ENCODE measurements at regions not wholly inside any gene's neighbourhood (a gene's known extent, or its start where the extent isn't known, plus 50 kb on each side); places are given as distances from the start of the nearest gene placed in this dataset.
A peak's percentile ranks its signal among the peaks of the same experiment; 100 is the strongest.

GRCh38 chr7:121582258-121582657 lies 186.2 kb upstream of the FAM3C start:
- intact Hi-C loops (cut with DNase I), result no loop called here
- ATAC-seq (no peak), DNase-seq (ENCODE audit: missing footprints) (no peak)

- no peak for DNase-seq (ENCODE audit: missing footprints)
Observed at GRCh38 chr7:121579639-121580038, 183.5 kb upstream of the FAM3C start.

DNA sequence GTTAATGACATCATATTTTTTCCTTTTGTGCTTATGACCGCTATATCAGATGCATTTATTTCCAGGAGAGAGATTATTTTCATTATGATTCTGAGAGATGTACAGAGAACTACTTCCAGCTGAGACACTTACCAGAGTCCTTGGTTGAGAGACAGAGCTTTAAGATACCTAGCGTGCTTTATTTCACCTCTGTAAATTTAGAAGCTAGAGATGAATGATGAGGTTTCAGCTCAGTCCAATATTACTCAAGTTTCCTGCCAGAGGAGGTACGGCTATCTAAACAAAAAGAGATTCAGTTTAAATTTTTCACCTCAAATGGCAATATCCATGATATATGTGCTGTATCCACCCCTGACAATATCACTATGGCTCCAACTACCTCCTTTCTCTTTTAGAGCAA lies 182.6 kb upstream of the FAM3C start:
- ATAC-seq (no peak), DNase-seq (ENCODE audit: missing footprints) (no peak)
- intact Hi-C loops (cut with DNase I), result no loop called here

More at GRCh38 chr7:121579639-121580038, 183.5 kb upstream of the FAM3C start:
- intact Hi-C loops (cut with DNase I), result no loop called here
- ATAC-seq, result no peak

- intact Hi-C loops (cut with DNase I), result no loop called here
- no peak for DNase-seq (ENCODE audit: missing footprints)
- no peak for ATAC-seq
Observed at GRCh38 chr7:121576148-121576917, 180.2 kb upstream of the FAM3C start.

DNA sequence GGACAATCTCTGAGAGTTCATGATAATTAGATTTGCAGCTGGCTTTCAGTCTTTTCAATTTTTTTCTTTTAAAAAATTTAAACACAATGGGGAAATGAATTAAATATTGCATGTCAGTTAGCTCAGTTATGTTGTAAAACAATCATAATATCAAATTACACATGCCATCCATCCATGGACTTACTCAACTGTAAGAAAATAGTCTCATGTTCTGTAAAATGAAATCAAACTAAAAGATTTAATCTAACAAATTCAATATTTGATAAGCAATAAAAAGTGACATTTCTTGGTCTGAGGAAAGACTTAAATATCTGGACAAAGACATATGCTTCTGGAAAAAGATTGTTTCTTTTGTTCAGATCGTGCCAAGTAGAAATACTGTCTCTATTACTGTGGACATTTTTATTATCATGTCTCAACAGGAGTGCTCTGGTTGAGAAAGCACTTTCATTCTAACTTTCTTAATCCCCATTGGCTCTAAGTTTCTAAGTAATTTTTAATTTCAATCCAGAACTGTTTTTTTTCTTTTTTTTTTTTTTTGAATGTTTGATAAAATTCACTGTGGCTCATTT lies 179.2 kb upstream of the FAM3C start:
- no peak for ATAC-seq

GRCh38 chr7:121574109-121574508 lies 178.0 kb upstream of the FAM3C start:
- intact Hi-C loops (cut with DNase I), result no loop called here
- DNase-seq (ENCODE audit: missing footprints) (no peak), ATAC-seq (no peak)

More for the DNA sequence above, 179.2 kb upstream of the FAM3C start:
- intact Hi-C loops (cut with DNase I), result no loop called here
- DNase-seq (ENCODE audit: missing footprints), result no peak

- no peak for DNase-seq (ENCODE audit: missing footprints)
- intact Hi-C loops (cut with DNase I), result no loop called here
- no peak for ATAC-seq
Observed at GRCh38 chr7:121572615-121573014, 176.5 kb upstream of the FAM3C start.

- ATAC-seq, result no peak
- no peak for DNase-seq (ENCODE audit: missing footprints)
- intact Hi-C loops (cut with DNase I), result no loop called here
Observed at GRCh38 chr7:121570365-121570764, 174.3 kb upstream of the FAM3C start.

GRCh38 chr7:121563177-121563576 lies 167.1 kb upstream of the FAM3C start:
- intact Hi-C loops (cut with DNase I), result no loop called here
- no peak for DNase-seq (ENCODE audit: missing footprints)
- no peak for ATAC-seq

- no peak for ATAC-seq
- intact Hi-C loops (cut with DNase I), result no loop called here
Observed at GRCh38 chr7:121562259-121562658, 166.2 kb upstream of the FAM3C start.

DNA sequence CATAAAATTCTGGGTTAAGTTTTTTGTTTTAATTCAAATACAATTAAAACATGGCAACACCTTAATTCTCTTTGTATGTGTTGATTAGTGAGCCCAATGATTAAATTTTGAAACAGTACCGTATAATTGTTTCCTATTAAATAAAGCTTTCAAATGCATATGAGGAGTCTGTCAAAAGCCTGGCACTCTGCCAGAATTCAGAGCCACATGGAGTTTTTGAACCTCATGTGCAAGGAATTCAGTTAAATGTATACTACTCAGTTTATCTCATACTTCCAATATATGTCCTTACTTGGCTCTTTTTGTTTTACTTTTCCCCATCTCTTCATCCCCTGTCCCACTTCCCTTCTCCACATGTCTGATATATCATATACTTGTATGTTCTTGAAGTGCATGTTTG lies 165.6 kb upstream of the FAM3C start:
- intact Hi-C loops (cut with DNase I), result no loop called here
- ATAC-seq, result no peak
- DNase-seq (ENCODE audit: missing footprints), result no peak

More at GRCh38 chr7:121562259-121562658, 166.2 kb upstream of the FAM3C start:
- no peak for DNase-seq (ENCODE audit: missing footprints)

GRCh38 chr7:121560267-121560990 lies 164.3 kb upstream of the FAM3C start:
- no peak for ATAC-seq
- no peak for DNase-seq (ENCODE audit: missing footprints)
- intact Hi-C loops (cut with DNase I), result no loop called here

DNA sequence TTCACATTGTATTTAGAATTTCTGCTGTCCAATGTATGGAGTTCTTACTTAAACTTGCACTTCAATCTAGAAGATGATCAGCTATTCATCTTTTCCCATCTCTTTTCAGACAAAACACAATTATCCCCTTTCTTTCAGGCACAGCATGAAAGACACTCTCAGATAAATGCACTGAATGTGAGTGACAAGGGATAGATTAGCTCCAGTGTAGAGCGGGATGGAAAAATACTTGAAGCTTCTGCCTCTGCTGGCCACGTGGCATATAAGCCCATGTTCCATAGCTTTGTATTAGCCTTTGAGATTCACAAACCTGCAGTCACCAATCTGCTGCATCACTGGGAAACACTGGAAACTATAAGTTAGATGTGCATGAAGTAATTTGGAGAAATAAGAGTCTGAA lies 162.2 kb upstream of the FAM3C start:
- intact Hi-C loops (cut with DNase I), result no loop called here
- ATAC-seq (no peak), DNase-seq (ENCODE audit: missing footprints) (no peak)

- ATAC-seq (no peak), DNase-seq (ENCODE audit: missing footprints) (no peak)
- intact Hi-C loops (cut with DNase I), result no loop called here
Observed at GRCh38 chr7:121557034-121557892, 161.2 kb upstream of the FAM3C start.

GRCh38 chr7:121555558-121555957 lies 159.4 kb upstream of the FAM3C start:
- ATAC-seq (no peak), DNase-seq (ENCODE audit: missing footprints) (no peak)
- intact Hi-C loops (cut with DNase I), result no loop called here

DNA sequence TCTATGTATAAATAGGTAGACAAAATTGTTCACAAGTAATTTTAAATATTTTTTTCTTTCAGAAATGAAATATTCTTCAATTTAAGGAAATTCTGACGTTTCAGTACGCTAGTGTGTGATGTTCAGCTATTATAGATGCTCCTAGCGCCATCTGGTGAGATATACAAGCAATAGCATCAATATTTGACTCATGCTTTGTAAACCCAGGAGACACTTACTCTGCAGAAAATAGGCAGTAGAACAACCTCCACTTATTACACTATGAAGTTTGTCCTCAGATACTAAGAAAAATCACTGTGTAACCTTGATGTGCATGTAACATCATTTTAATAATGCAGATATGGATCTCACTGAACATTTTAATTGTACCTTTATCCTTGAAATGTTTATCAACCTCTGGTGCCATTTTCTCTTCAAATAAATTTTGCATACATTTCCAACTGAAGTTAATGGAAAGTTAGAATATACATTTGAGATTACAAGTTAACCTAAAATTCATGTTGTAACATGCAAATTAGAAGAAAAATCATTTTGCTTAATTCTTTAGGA lies 151.5 kb upstream of the FAM3C start:
- ATAC-seq (peak; percentile 80), DNase-seq (ENCODE audit: missing footprints) (no peak)
- intact Hi-C loops (cut with DNase I), result loop anchor here (1.0 to 10.0 kb wide), 2 partner anchors 181 to 423 kb away; no protein-coding TSS in a partner anchor

DNA sequence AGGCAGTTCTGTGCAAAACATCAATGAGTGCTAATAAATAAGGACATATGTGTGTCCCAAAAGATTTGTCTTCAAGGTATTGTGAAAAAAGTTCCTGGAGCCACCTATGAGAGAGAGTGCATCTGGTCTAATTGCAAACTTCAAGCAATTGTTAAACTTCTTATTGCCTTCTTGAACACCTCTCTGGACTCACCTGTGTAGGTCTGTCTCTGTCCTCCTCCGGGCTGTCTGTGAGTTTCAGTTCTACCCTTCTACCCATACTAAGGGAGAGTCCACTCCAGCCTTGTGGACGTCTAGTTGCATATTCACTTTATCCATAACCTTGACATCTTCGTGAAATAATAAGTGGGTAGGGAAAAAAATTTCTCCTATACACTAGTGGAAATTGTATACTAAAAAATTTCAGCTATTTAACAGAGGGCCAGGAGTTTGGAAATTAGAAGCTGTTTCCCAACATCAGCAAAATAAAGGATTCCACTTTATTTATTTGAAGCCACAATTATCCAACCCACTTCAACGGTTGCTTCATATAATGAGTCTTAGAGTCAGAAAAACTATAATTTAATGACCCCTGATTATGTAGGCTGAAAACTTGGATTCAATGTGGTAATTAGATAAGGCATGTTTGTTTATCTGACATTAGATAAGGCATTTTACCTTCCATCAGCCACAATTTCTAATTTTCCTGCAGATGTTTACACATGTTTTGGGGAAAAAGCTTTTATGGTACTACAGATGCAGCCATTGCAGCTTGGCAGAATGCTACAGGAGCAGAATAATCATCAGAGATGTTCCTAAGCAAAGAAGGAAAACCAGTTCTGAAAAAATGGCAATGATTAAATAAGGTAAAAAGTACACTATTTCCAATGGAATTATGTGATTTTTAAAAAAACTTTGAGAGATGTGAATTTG lies 150.8 kb upstream of the FAM3C start:
- DNase-seq (ENCODE audit: missing footprints) (no peak), ATAC-seq (no peak)
- intact Hi-C loops (cut with DNase I), result loop anchor here (1.0 to 10.0 kb wide), 2 partner anchors 181 to 422 kb away; no protein-coding TSS in a partner anchor

- intact Hi-C loops (cut with DNase I), result loop anchor here (10.0 kb wide), 1 partner anchor 421 kb away; no protein-coding TSS in a partner anchor
- ATAC-seq (no peak), DNase-seq (ENCODE audit: missing footprints) (no peak)
Observed at GRCh38 chr7:121545418-121545817, 149.3 kb upstream of the FAM3C start.

Data from Right ventricle myocardium inferior (tissue), 1 donor.